MM.1S (cell line): ENCODE measurements at regions not wholly inside any gene's neighbourhood (a gene's known extent, or its start where the extent isn't known, plus 50 kb on each side); places are given as distances from the start of the nearest gene placed in this dataset.

Experiments
- CTCF ChIP-seq: fragments of 300-600 bp; sonication (generic); IDR thresholded peaks from 2 replicates; pipeline ENCODE4 v1.5.1; 2016; ENCODE audit warnings: antibody characterized with exemption, low read length, mixed read lengths
- EZH2 ChIP-seq: fragments of 300-600 bp; sonication (generic); optimal IDR thresholded peaks from 2 replicates; pipeline ENCODE3; 2017; ENCODE audit warnings: low read depth, mild to moderate bottlenecking, antibody characterized with exemption, low read length, mixed read lengths
- EZH2phosphoT487 ChIP-seq: fragments of 300-600 bp; sonication (generic); IDR thresholded peaks from 2 replicates; pipeline ENCODE4 v1.6.1; 2018; ENCODE audit warnings: antibody characterized with exemption, low read length

- no peak for TF ChIP-seq CTCF
- no peak for TF ChIP-seq EZH2
- TF ChIP-seq EZH2phosphoT487 = no peak
Observed at GRCh38 chr4:31343061-31343460, 622.9 kb downstream of the PCDH7 start.
